Upper lobe of left lung (tissue), 6 donors: ENCODE measurements at regions not wholly inside any gene's neighbourhood (a gene's known extent, or its start where the extent isn't known, plus 50 kb on each side); places are given as distances from the start of the nearest gene placed in this dataset.

Experiments
- ATAC-seq, 2 donors: fragments of 200-7000 bp; cut with Tn5 transposase; one replicate each; pipeline ENCODE4 v1.9.1; 2022; ENCODE audit warnings: mild to moderate bottlenecking in 2 of 2, moderate library complexity in 2 of 2; ENCODE audit not compliant: low FRiP score in 2 of 2
- DNase-seq, 2 donors: peaks; one replicate each; pipeline ENCODE4 v3.0.0-alpha.2; 2019 to 2020
- H3K27ac ChIP-seq, 4 donors: fragments of 200-600 bp; sonication (generic); one replicate each; pipeline ENCODE4 v1.5.1; 2016 to 2019
- H3K27me3 ChIP-seq, 4 donors: fragments of 200-600 bp; sonication (generic); one replicate each; pipeline ENCODE4 v1.5.1; 2017 to 2019
- H3K36me3 ChIP-seq, 4 donors: fragments of 200-600 bp; sonication (generic); one replicate each; pipeline ENCODE4 v1.5.1; 2016 to 2019
- H3K4me1 ChIP-seq, 4 donors: fragments of 200-600 bp; sonication (generic); one replicate each; pipeline ENCODE4 v1.5.1; 2018 to 2019
- H3K4me3 ChIP-seq, 4 donors: fragments of 200-600 bp; sonication (generic); one replicate each; pipeline ENCODE4 v1.5.1; 2017 to 2019; ENCODE audit warnings: mild to moderate bottlenecking in 2 of 4, moderate library complexity in 1 of 4
- H3K9me3 ChIP-seq, 4 donors: fragments of 200-600 bp; sonication (generic); one replicate each; pipeline ENCODE4 v1.5.1; 2018 to 2019
- CTCF ChIP-seq, 6 experiments: fragments of 450-650 bp in 4 of 6; fragments of 200-600 bp in 2 of 6; sonication (generic) in 2 of 6; IDR thresholded peaks; one replicate each; pipeline ENCODE4 v1.5.1; 2016 to 2019; ENCODE audit warnings: antibody characterized with exemption in 6 of 6
- EP300 ChIP-seq, 4 donors: sonication (generic); formaldehyde crosslinking; IDR thresholded peaks; one replicate each; pipeline ENCODE4 v1.5.1; 2017; ENCODE audit warnings: antibody characterized with exemption in 4 of 4, control low read depth in 2 of 4
- POLR2A ChIP-seq, 4 donors: fragments of 450-650 bp; IDR thresholded peaks; one replicate each; pipeline ENCODE4 v1.5.1; 2016 to 2017; ENCODE audit warnings: antibody characterized with exemption in 4 of 4, mild to moderate bottlenecking in 2 of 4
- POLR2AphosphoS5 ChIP-seq, 2 donors: sonication (generic); formaldehyde crosslinking; IDR thresholded peaks; one replicate each; pipeline ENCODE4 v1.5.1; 2017; ENCODE audit warnings: antibody characterized with exemption in 2 of 2
- WGBS, 2 donors: methylation state at CpG; one replicate each; pipeline ENCODE4 v1.1.5; 2017 to 2018; 5-methylcytosine and 5-hydroxymethylcytosine counted together
- donor health status: DM: no; HTN: no; CAD: no; lungs with moderate emphysema.
- donor health status: DM: no; HTN: yes; CAD: no; lungs with severe emphysema.

GRCh38 chr2:201966691-201967438 is 66.8 kb upstream of the FZD7 start:
- ATAC-seq, result no peak
- Histone ChIP-seq H3K9me3 (no peaks in the 10 kb centered on the region), H3K36me3 (no peaks in the 10 kb centered on the region), H3K4me3 (no peak overlapping the region), H3K27ac (no peak overlapping the region), H3K27me3 (no peaks in the 10 kb centered on the region), H3K4me1 (no peaks in the 10 kb centered on the region)
- no peak for TF ChIP-seq EP300 (IDR thresholded peaks at IDR 0.05)
- TF ChIP-seq POLR2AphosphoS5 (IDR thresholded peaks at IDR 0.05), result no peak
- TF ChIP-seq CTCF (IDR thresholded peaks at IDR 0.05), result no peak
- no peak for TF ChIP-seq POLR2A (IDR thresholded peaks at IDR 0.05)
- 72 to 75% methylated on average over 16 to 18 of the region's 18 CpGs for WGBS, 2 donors
- no peak for DNase-seq

- DNase-seq (no peak), ATAC-seq (no peak)
- H3K9me3 ChIP-seq, result no peaks in the 10 kb centered on the region
- TF ChIP-seq POLR2A (IDR thresholded peaks at IDR 0.05) (no peak), EP300 (IDR thresholded peaks at IDR 0.05) (no peak), POLR2AphosphoS5 (IDR thresholded peaks at IDR 0.05) (no peak), CTCF (IDR thresholded peaks at IDR 0.05) (no peak)
- no peaks in the 10 kb centered on the region for H3K36me3 ChIP-seq
- no peak overlapping the region for H3K4me3 ChIP-seq
- no peaks in the 10 kb centered on the region for H3K4me1 ChIP-seq
- H3K27me3 ChIP-seq, result no peaks in the 10 kb centered on the region
- no peak overlapping the region for H3K27ac ChIP-seq
- 91 to 96% methylated on average over 3 to 6 of the region's 6 CpGs for WGBS, 2 donors
Measured at GRCh38 chr2:201968050-201968449, 65.6 kb upstream of the FZD7 start.

- no peak for DNase-seq
- Histone ChIP-seq H3K9me3 (no peaks in the 10 kb centered on the region), H3K27me3 (no peaks in the 10 kb centered on the region), H3K27ac (no peak overlapping the region), H3K36me3 (no peaks in the 10 kb centered on the region), H3K4me3 (no peak overlapping the region), H3K4me1 (no peaks in the 10 kb centered on the region)
- TF ChIP-seq POLR2AphosphoS5 (IDR thresholded peaks at IDR 0.05) (no peak), POLR2A (IDR thresholded peaks at IDR 0.05) (no peak), EP300 (IDR thresholded peaks at IDR 0.05) (no peak), CTCF (IDR thresholded peaks at IDR 0.05) (no peak)
- WGBS, 2 donors, result 85 to 96% methylated on average over 5 to 10 of the region's 10 CpGs
- ATAC-seq, result no peak
Measured at GRCh38 chr2:201968476-201968875, 65.2 kb upstream of the FZD7 start.

- no peaks in the 10 kb centered on the region for H3K27me3 ChIP-seq
- no peaks in the 10 kb centered on the region for H3K36me3 ChIP-seq
- no peaks in the 10 kb centered on the region for H3K9me3 ChIP-seq
- no peaks in the 10 kb centered on the region for H3K4me1 ChIP-seq
- ATAC-seq (no peak), DNase-seq (no peak)
- H3K4me3 ChIP-seq, result no peak overlapping the region
- TF ChIP-seq CTCF (IDR thresholded peaks at IDR 0.05) (no peak), POLR2A (IDR thresholded peaks at IDR 0.05) (no peak), EP300 (IDR thresholded peaks at IDR 0.05) (no peak), POLR2AphosphoS5 (IDR thresholded peaks at IDR 0.05) (no peak)
- no peak overlapping the region for H3K27ac ChIP-seq
- 77 to 84% methylated on average over 14 of the region's 14 CpGs for WGBS, 2 donors
Measured at GRCh38 chr2:201969241-201969937, 64.3 kb upstream of the FZD7 start.
